GM23338 (cell line): ENCODE measurements at regions not wholly inside any gene's neighbourhood (a gene's known extent, or its start where the extent isn't known, plus 50 kb on each side); places are given as distances from the start of the nearest gene placed in this dataset.

Experiments
- CREB1 ChIP-seq: fragments of 250-450 bp; sonication (Bioruptor Pico); IDR thresholded peaks from 2 replicates; pipeline ENCODE4 v1.5.0; 2020; ENCODE audit warnings: low read depth, mild to moderate bottlenecking, moderate library complexity
- EZH2 ChIP-seq: fragments of 200-600 bp; sonication (generic); IDR thresholded peaks from one replicate; pipeline ENCODE4 v1.8.0; 2017; ENCODE audit warnings: antibody characterized with exemption, mild to moderate bottlenecking, low read depth; ENCODE audit not compliant: unreplicated experiment
- EZH2phosphoT487 ChIP-seq: fragments of 200-600 bp; sonication (generic); IDR thresholded peaks from one replicate; pipeline ENCODE4 v1.8.1; 2018; ENCODE audit warnings: antibody characterized with exemption; ENCODE audit not compliant: unreplicated experiment
- JUNB ChIP-seq: IDR thresholded peaks from one replicate; pipeline ENCODE4 v1.6.1; 2016; ENCODE audit warnings: antibody characterized with exemption; ENCODE audit not compliant: unreplicated experiment
- POLR2AphosphoS5 ChIP-seq: IDR thresholded peaks from 2 replicates; pipeline ENCODE4 v1.6.1; 2016; ENCODE audit warnings: antibody characterized with exemption, low read depth
- STAT1 ChIP-seq: IDR thresholded peaks from one replicate; pipeline ENCODE4 v1.6.1; 2016; ENCODE audit warnings: antibody characterized with exemption; ENCODE audit not compliant: unreplicated experiment
- ZNF114 ChIP-seq: fragments of 250-450 bp; sonication (Bioruptor Pico); IDR thresholded peaks from 2 replicates; pipeline ENCODE4 v1.5.0; 2020; ENCODE audit warnings: mild to moderate bottlenecking, moderate library complexity
- TF ChIP-seq, protein P1 (sequence below), 2 experiments: fragments of 200-600 bp in 1 of 2; sonication (generic) in 1 of 2; conservative IDR thresholded peaks; 2 replicates each; pipeline versions ENCODE4 v1.5.1 to v1.6.1; 2016 to 2017; ENCODE audit warnings: antibody characterized with exemption in 2 of 2, low read depth in 2 of 2, mild to moderate bottlenecking in 2 of 2, moderate library complexity in 1 of 2
- TF ChIP-seq, protein P2 (sequence below): IDR thresholded peaks from one replicate; pipeline ENCODE4 v1.6.1; 2018; ENCODE audit warnings: antibody characterized with exemption; ENCODE audit not compliant: unreplicated experiment
- TF ChIP-seq, protein P3 (sequence below): IDR thresholded peaks from 2 replicates; pipeline ENCODE4 v1.6.1; 2016; ENCODE audit warnings: antibody characterized with exemption
- TF ChIP-seq, protein P4 (sequence below): fragments of 250-450 bp; sonication (Bioruptor Pico); IDR thresholded peaks from 2 replicates; pipeline ENCODE4 v1.5.0; 2020; ENCODE audit warnings: mild to moderate bottlenecking, moderate library complexity

DNA sequence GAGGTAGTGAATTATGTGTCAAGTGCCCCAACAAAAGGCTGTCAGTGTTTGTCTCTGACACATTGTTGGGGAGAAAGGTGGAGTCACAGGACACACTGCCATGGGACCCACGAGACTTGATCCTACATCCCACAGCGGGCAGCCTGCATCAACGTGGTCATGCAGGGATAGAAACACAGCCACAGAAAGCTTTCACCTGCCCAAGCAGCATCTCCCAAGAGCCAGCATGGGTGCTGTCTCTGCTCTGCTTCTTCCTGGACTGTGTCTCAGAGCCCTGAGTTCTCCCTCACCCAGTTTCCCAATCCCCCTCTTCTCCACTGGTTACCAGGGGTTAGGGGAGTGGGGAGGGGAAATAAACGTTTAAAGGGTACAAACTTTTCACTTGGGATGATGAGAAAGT, 97.2 kb downstream of the VPREB1 start:
- TF ChIP-seq, protein P1, sequence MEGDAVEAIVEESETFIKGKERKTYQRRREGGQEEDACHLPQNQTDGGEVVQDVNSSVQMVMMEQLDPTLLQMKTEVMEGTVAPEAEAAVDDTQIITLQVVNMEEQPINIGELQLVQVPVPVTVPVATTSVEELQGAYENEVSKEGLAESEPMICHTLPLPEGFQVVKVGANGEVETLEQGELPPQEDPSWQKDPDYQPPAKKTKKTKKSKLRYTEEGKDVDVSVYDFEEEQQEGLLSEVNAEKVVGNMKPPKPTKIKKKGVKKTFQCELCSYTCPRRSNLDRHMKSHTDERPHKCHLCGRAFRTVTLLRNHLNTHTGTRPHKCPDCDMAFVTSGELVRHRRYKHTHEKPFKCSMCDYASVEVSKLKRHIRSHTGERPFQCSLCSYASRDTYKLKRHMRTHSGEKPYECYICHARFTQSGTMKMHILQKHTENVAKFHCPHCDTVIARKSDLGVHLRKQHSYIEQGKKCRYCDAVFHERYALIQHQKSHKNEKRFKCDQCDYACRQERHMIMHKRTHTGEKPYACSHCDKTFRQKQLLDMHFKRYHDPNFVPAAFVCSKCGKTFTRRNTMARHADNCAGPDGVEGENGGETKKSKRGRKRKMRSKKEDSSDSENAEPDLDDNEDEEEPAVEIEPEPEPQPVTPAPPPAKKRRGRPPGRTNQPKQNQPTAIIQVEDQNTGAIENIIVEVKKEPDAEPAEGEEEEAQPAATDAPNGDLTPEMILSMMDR (conservative IDR thresholded peaks at IDR 0.05; ENCODE audit: low read depth in 2 of 2), result no peak
- TF ChIP-seq, protein P2, sequence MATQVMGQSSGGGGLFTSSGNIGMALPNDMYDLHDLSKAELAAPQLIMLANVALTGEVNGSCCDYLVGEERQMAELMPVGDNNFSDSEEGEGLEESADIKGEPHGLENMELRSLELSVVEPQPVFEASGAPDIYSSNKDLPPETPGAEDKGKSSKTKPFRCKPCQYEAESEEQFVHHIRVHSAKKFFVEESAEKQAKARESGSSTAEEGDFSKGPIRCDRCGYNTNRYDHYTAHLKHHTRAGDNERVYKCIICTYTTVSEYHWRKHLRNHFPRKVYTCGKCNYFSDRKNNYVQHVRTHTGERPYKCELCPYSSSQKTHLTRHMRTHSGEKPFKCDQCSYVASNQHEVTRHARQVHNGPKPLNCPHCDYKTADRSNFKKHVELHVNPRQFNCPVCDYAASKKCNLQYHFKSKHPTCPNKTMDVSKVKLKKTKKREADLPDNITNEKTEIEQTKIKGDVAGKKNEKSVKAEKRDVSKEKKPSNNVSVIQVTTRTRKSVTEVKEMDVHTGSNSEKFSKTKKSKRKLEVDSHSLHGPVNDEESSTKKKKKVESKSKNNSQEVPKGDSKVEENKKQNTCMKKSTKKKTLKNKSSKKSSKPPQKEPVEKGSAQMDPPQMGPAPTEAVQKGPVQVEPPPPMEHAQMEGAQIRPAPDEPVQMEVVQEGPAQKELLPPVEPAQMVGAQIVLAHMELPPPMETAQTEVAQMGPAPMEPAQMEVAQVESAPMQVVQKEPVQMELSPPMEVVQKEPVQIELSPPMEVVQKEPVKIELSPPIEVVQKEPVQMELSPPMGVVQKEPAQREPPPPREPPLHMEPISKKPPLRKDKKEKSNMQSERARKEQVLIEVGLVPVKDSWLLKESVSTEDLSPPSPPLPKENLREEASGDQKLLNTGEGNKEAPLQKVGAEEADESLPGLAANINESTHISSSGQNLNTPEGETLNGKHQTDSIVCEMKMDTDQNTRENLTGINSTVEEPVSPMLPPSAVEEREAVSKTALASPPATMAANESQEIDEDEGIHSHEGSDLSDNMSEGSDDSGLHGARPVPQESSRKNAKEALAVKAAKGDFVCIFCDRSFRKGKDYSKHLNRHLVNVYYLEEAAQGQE, result no peak
- no peak for TF ChIP-seq STAT1
- no peak for TF ChIP-seq POLR2AphosphoS5
- TF ChIP-seq EZH2, result no peak
- no peak for TF ChIP-seq EZH2phosphoT487
- TF ChIP-seq JUNB, result no peak
- TF ChIP-seq ZNF114 (CRISPR knock-in tag), result no peak
- TF ChIP-seq, protein P3, sequence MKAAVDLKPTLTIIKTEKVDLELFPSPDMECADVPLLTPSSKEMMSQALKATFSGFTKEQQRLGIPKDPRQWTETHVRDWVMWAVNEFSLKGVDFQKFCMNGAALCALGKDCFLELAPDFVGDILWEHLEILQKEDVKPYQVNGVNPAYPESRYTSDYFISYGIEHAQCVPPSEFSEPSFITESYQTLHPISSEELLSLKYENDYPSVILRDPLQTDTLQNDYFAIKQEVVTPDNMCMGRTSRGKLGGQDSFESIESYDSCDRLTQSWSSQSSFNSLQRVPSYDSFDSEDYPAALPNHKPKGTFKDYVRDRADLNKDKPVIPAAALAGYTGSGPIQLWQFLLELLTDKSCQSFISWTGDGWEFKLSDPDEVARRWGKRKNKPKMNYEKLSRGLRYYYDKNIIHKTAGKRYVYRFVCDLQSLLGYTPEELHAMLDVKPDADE, result no peak
- TF ChIP-seq, protein P4, sequence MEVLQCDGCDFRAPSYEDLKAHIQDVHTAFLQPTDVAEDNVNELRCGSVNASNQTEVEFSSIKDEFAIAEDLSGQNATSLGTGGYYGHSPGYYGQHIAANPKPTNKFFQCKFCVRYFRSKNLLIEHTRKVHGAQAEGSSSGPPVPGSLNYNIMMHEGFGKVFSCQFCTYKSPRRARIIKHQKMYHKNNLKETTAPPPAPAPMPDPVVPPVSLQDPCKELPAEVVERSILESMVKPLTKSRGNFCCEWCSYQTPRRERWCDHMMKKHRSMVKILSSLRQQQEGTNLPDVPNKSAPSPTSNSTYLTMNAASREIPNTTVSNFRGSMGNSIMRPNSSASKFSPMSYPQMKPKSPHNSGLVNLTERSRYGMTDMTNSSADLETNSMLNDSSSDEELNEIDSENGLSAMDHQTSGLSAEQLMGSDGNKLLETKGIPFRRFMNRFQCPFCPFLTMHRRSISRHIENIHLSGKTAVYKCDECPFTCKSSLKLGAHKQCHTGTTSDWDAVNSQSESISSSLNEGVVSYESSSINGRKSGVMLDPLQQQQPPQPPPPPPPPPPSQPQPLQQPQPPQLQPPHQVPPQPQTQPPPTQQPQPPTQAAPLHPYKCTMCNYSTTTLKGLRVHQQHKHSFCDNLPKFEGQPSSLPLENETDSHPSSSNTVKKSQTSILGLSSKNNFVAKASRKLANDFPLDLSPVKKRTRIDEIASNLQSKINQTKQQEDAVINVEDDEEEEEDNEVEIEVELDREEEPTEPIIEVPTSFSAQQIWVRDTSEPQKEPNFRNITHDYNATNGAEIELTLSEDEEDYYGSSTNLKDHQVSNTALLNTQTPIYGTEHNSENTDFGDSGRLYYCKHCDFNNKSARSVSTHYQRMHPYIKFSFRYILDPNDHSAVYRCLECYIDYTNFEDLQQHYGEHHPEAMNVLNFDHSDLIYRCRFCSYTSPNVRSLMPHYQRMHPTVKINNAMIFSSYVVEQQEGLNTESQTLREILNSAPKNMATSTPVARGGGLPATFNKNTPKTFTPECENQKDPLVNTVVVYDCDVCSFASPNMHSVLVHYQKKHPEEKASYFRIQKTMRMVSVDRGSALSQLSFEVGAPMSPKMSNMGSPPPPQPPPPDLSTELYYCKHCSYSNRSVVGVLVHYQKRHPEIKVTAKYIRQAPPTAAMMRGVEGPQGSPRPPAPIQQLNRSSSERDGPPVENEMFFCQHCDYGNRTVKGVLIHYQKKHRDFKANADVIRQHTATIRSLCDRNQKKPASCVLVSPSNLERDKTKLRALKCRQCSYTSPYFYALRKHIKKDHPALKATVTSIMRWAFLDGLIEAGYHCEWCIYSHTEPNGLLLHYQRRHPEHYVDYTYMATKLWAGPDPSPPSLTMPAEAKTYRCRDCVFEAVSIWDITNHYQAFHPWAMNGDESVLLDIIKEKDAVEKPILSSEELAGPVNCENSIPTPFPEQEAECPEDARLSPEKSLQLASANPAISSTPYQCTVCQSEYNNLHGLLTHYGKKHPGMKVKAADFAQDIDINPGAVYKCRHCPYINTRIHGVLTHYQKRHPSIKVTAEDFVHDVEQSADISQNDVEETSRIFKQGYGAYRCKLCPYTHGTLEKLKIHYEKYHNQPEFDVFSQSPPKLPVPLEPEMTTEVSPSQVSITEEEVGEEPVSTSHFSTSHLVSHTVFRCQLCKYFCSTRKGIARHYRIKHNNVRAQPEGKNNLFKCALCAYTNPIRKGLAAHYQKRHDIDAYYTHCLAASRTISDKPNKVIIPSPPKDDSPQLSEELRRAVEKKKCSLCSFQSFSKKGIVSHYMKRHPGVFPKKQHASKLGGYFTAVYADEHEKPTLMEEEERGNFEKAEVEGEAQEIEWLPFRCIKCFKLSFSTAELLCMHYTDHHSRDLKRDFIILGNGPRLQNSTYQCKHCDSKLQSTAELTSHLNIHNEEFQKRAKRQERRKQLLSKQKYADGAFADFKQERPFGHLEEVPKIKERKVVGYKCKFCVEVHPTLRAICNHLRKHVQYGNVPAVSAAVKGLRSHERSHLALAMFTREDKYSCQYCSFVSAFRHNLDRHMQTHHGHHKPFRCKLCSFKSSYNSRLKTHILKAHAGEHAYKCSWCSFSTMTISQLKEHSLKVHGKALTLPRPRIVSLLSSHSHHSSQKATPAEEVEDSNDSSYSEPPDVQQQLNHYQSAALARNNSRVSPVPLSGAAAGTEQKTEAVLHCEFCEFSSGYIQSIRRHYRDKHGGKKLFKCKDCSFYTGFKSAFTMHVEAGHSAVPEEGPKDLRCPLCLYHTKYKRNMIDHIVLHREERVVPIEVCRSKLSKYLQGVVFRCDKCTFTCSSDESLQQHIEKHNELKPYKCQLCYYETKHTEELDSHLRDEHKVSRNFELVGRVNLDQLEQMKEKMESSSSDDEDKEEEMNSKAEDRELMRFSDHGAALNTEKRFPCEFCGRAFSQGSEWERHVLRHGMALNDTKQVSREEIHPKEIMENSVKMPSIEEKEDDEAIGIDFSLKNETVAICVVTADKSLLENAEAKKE (CRISPR knock-in tag), result no peak
- no peak for TF ChIP-seq CREB1 (CRISPR knock-in tag)
